ENCODE measurements at regions not wholly inside any gene's neighbourhood (a gene's known extent, or its start where the extent isn't known, plus 50 kb on each side); places are given as distances from the start of the nearest gene placed in this dataset.
A peak's percentile ranks its signal among the peaks of the same experiment; 100 is the strongest.

DNA sequence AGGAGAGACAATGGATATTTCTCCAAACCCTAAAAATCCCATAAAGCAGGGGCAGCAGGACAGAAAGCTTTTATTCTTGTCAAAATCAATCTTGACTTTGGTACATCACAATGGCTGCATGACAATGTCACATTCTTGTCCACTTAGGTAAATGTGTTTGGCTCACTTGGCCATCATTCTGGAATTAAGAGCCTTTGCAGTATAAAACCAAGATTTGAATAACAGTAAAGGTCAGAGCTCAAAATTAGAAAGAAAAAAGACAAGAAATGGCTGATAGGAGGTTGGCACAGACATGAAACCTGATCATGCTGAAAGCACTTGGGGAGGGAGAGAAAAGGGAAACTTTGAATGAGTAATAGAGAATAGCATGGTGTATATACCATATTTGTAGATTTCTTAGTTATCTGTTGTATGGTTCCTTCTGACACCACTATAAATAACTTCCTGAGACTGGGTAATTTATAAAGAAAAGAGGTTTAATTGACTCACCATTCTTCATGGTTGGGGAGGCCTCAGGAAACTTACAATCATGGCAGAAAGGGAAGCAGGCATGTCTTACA, 158.5 kb upstream of the SGO1 start:
- Histone ChIP-seq H3K4me3 (ENCODE audit: low read depth, low read length) (no peak overlapping the region), H3K36me3 (no peaks in the 10 kb centered on the region), H3K9me3 (no peaks in the 10 kb centered on the region), H3K4me1 (no peaks in the 10 kb centered on the region), H3K27me3 (no peaks in the 10 kb centered on the region)
- no peak for DNase-seq
- TF ChIP-seq CTCF (IDR thresholded peaks at IDR 0.05; ENCODE audit: low read depth, low read length), result no peak

GRCh38 chr3:20343790-20344189, 157.8 kb upstream of the SGO1 start:
- H3K4me1 ChIP-seq, result no peaks in the 10 kb centered on the region
- H3K9me3 ChIP-seq, result no peaks in the 10 kb centered on the region
- H3K4me3 ChIP-seq (ENCODE audit: low read depth, low read length), result no peak overlapping the region
- H3K36me3 ChIP-seq, result no peaks in the 10 kb centered on the region
- no peak for DNase-seq
- no peaks in the 10 kb centered on the region for H3K27me3 ChIP-seq
- TF ChIP-seq CTCF (IDR thresholded peaks at IDR 0.05; ENCODE audit: low read depth, low read length), result no peak

- no peaks in the 10 kb centered on the region for H3K4me1 ChIP-seq
- no peak overlapping the region for H3K4me3 ChIP-seq (ENCODE audit: low read depth, low read length)
- no peaks in the 10 kb centered on the region for H3K9me3 ChIP-seq
- DNase-seq, result peak; percentile 41
- peak; percentile 75 for TF ChIP-seq CTCF (IDR thresholded peaks at IDR 0.05; ENCODE audit: low read depth, low read length)
- H3K27me3 ChIP-seq, result no peaks in the 10 kb centered on the region
- no peaks in the 10 kb centered on the region for H3K36me3 ChIP-seq
Measured at GRCh38 chr3:20340324-20340928, 154.4 kb upstream of the SGO1 start.

DNA sequence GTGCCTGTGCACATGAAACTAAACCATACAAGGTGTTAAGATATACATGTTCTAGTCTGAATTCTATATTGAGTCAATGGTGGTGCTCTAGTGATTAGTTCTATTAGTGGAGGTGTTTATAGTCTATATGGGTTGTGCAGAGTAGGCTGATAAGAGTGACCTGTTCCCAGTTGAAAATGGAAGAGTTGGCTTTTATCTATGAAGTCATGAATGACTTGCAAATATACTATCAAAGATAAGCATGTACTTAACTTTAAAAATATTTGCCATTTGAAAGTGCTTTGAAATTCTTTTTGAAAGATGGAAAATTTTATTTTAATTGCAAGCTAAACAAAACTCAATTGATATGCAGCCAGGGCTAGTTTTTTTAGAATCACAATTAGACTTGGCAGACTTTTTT, 150.6 kb upstream of the SGO1 start:
- Histone ChIP-seq H3K4me3 (ENCODE audit: low read depth, low read length) (no peak overlapping the region), H3K4me1 (no peaks in the 10 kb centered on the region), H3K36me3 (no peaks in the 10 kb centered on the region), H3K9me3 (no peaks in the 10 kb centered on the region), H3K27me3 (no peaks in the 10 kb centered on the region)
- no peak for DNase-seq
- TF ChIP-seq CTCF (IDR thresholded peaks at IDR 0.05; ENCODE audit: low read depth, low read length), result no peak

GRCh38 chr3:20334842-20335241, 148.8 kb upstream of the SGO1 start:
- no peaks in the 10 kb centered on the region for H3K36me3 ChIP-seq
- no peaks in the 10 kb centered on the region for H3K27me3 ChIP-seq
- TF ChIP-seq CTCF (IDR thresholded peaks at IDR 0.05; ENCODE audit: low read depth, low read length), result no peak
- H3K9me3 ChIP-seq, result no peaks in the 10 kb centered on the region
- H3K4me3 ChIP-seq (ENCODE audit: low read depth, low read length), result no peak overlapping the region
- no peaks in the 10 kb centered on the region for H3K4me1 ChIP-seq
- DNase-seq, result no peak

GRCh38 chr3:20327889-20328288, 141.9 kb upstream of the SGO1 start:
- Histone ChIP-seq H3K36me3 (no peaks in the 10 kb centered on the region), H3K9me3 (no peaks in the 10 kb centered on the region), H3K27me3 (no peaks in the 10 kb centered on the region), H3K4me3 (ENCODE audit: low read depth, low read length) (no peak overlapping the region), H3K4me1 (no peaks in the 10 kb centered on the region)
- no peak for TF ChIP-seq CTCF (IDR thresholded peaks at IDR 0.05; ENCODE audit: low read depth, low read length)
- no peak for DNase-seq

All from BE2C (cell line).